ENCODE measurements at regions not wholly inside any gene's neighbourhood (a gene's known extent, or its start where the extent isn't known, plus 50 kb on each side); places are given as distances from the start of the nearest gene placed in this dataset.

- H3K4me3 ChIP-seq (replicated peaks; ENCODE audit: low read depth, low read length), result no peak overlapping the region
- H3K36me3 ChIP-seq (ENCODE audit: control insufficient read depth, insufficient read depth, low read length), result no peaks in the 10 kb centered on the region
- no peak for DNase-seq (ENCODE audit: extremely low read depth, insufficient read length)
- no peaks in the 10 kb centered on the region for H3K27me3 ChIP-seq (replicated peaks; ENCODE audit: control insufficient read depth, insufficient read depth, low read length)
- no peak for TF ChIP-seq CTCF (IDR thresholded peaks at IDR 0.05; ENCODE audit: insufficient read depth, low read length, poor library complexity, severe bottlenecking)
Observed at GRCh38 chr6:1516742-1517520, 92.8 kb upstream of the FOXC1 start.

- H3K27me3 ChIP-seq (replicated peaks; ENCODE audit: control insufficient read depth, insufficient read depth, low read length), result peaks cover 2% of the 10 kb centered on the region; the same call in 1 of the 2 replicates
- H3K36me3 ChIP-seq (ENCODE audit: control insufficient read depth, insufficient read depth, low read length), result no peaks in the 10 kb centered on the region
- H3K4me3 ChIP-seq (replicated peaks; ENCODE audit: low read depth, low read length), result no peak overlapping the region
- TF ChIP-seq CTCF (IDR thresholded peaks at IDR 0.05; ENCODE audit: insufficient read depth, low read length, poor library complexity, severe bottlenecking), result no peak
- no peak for DNase-seq (ENCODE audit: extremely low read depth, insufficient read length)
Observed at GRCh38 chr6:1518855-1519254, 90.9 kb upstream of the FOXC1 start.

- no peak for DNase-seq (ENCODE audit: extremely low read depth, insufficient read length)
- peaks cover 2% of the 10 kb centered on the region; the same call in 1 of the 2 replicates for H3K27me3 ChIP-seq (replicated peaks; ENCODE audit: control insufficient read depth, insufficient read depth, low read length)
- TF ChIP-seq CTCF (IDR thresholded peaks at IDR 0.05; ENCODE audit: insufficient read depth, low read length, poor library complexity, severe bottlenecking), result no peak
- H3K36me3 ChIP-seq (ENCODE audit: control insufficient read depth, insufficient read depth, low read length), result no peaks in the 10 kb centered on the region
- H3K4me3 ChIP-seq (replicated peaks; ENCODE audit: low read depth, low read length), result no peak overlapping the region
Observed at GRCh38 chr6:1519597-1519996, 90.1 kb upstream of the FOXC1 start.

DNA sequence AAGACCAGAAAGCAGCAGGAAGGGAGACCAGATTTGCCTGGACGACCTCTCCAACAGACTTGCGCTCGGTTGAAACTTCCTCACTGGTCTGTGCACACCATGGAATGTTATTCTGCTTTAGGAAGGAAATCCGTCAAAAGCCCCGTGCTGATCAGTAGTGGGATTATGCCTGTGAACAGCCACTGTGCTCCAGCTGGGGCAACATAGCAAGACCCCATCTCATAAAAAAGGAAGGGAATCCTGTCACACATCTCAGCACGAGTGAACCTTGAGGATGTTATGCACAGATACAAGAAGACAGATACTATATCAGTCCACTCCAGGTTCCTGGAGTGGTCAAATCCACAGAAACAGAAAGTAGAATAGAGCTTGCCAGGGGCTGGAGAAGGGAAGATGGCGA lies 86.9 kb upstream of the FOXC1 start:
- H3K36me3 ChIP-seq (ENCODE audit: control insufficient read depth, insufficient read depth, low read length), result no peaks in the 10 kb centered on the region
- TF ChIP-seq CTCF (IDR thresholded peaks at IDR 0.05; ENCODE audit: insufficient read depth, low read length, poor library complexity, severe bottlenecking), result no peak
- H3K27me3 ChIP-seq (replicated peaks; ENCODE audit: control insufficient read depth, insufficient read depth, low read length), result peaks cover 2% of the 10 kb centered on the region; the same call in 1 of the 2 replicates
- DNase-seq (ENCODE audit: extremely low read depth, insufficient read length), result no peak
- H3K4me3 ChIP-seq (replicated peaks; ENCODE audit: low read depth, low read length), result no peak overlapping the region

GRCh38 chr6:1524040-1524480 lies 85.7 kb upstream of the FOXC1 start:
- H3K36me3 ChIP-seq (ENCODE audit: control insufficient read depth, insufficient read depth, low read length), result no peaks in the 10 kb centered on the region
- DNase-seq (ENCODE audit: extremely low read depth, insufficient read length), result peak; percentile 37
- TF ChIP-seq CTCF (IDR thresholded peaks at IDR 0.05; ENCODE audit: insufficient read depth, low read length, poor library complexity, severe bottlenecking), result peak; percentile 33
- H3K27me3 ChIP-seq (replicated peaks; ENCODE audit: control insufficient read depth, insufficient read depth, low read length), result peaks cover 2% of the 10 kb centered on the region; the same call in 1 of the 2 replicates
- H3K4me3 ChIP-seq (replicated peaks; ENCODE audit: low read depth, low read length), result no peak overlapping the region
